A549 (cell line): ENCODE measurements at regions not wholly inside any gene's neighbourhood (a gene's known extent, or its start where the extent isn't known, plus 50 kb on each side); places are given as distances from the start of the nearest gene placed in this dataset.

ENCODE experiments used
- BHLHE40 ChIP-seq: IDR thresholded peaks from 2 replicates; pipeline ENCODE4 v1.6.1; 2012; ENCODE audit warnings: low read depth, low read length, inconsistent platforms
- CTCF ChIP-seq: fragments of >200 bp; sonication (Bioruptor Twin); formaldehyde crosslinking; IDR thresholded peaks from 3 replicates; pipeline ENCODE4 v1.5.1; 2016
- HDAC2 ChIP-seq: fragments of 200-600 bp; sonication (generic); IDR thresholded peaks from 2 replicates; pipeline ENCODE4 v1.6.1; 2016
- KDM5A ChIP-seq: fragments of 200-600 bp; sonication (generic); IDR thresholded peaks from 2 replicates; pipeline ENCODE4 v1.6.1; 2016; ENCODE audit warnings: antibody characterized with exemption, mild to moderate bottlenecking
- MAFK ChIP-seq: fragments of 450-650 bp; IDR thresholded peaks from 2 replicates; pipeline ENCODE4 v1.6.1; 2014; ENCODE audit not compliant: partially characterized antibody
- MAZ ChIP-seq: fragments of 150-350 bp; IDR thresholded peaks from 2 replicates; pipeline ENCODE4 v1.6.1; 2014; ENCODE audit warnings: antibody characterized with exemption, low read depth, low read length, borderline replicate concordance
- MYC ChIP-seq: IDR thresholded peaks from 2 replicates; pipeline ENCODE4 v1.6.1; 2012; ENCODE audit warnings: mild to moderate bottlenecking, inconsistent platforms, low read length, improper control_type of control experiment, borderline replicate concordance
- POLR2A ChIP-seq: IDR thresholded peaks from 2 replicates; pipeline ENCODE4 v1.6.1; 2012; ENCODE audit warnings: mild to moderate bottlenecking, low read length
- POLR2AphosphoS2 ChIP-seq: conservative IDR thresholded peaks from 2 replicates; pipeline ENCODE4 v1.6.1; 2012; ENCODE audit warnings: low read length, improper control_type of control experiment, inconsistent platforms
- RCOR1 ChIP-seq: fragments of 150-350 bp; IDR thresholded peaks from 2 replicates; pipeline ENCODE4 v1.6.1; 2014; ENCODE audit warnings: antibody characterized with exemption, low read length, low read depth
- SMC3 ChIP-seq: fragments of >200 bp; sonication (Bioruptor Twin); formaldehyde crosslinking; IDR thresholded peaks from 3 replicates; pipeline ENCODE4 v1.6.1; 2018; ENCODE audit warnings: inconsistent platforms
- TFCP2L1 ChIP-seq: fragments of 250-450 bp; sonication (Bioruptor Pico); IDR thresholded peaks from 2 replicates; pipeline ENCODE4 v1.5.0; 2021; ENCODE audit warnings: mild to moderate bottlenecking
- TF ChIP-seq, protein P1 (sequence below): fragments of 450-650 bp; IDR thresholded peaks from 2 replicates; pipeline ENCODE4 v1.6.1; 2014; ENCODE audit warnings: antibody characterized with exemption

DNA sequence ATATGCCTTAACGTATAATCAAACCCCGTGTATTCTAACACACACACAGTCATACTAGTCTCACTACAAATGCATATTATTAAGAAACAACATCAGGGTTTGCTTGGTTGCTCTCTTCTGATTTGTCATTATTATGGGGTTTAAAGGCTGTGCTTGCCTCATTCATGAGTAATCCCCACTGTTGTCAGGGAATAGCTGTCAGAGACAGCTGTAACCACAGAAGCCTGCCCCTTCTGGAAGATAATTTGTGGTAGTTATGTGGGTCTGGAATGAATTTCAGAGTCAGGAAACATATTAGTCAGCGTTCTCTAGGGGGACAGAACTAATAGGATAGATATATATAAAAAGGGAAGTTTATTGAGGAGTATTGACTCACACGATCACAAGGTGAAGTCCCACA is 456.9 kb upstream of the TMEM132C start:
- TF ChIP-seq CTCF = no peak
- TF ChIP-seq POLR2A = no peak
- TF ChIP-seq TFCP2L1 (CRISPR knock-in tag) = no peak
- TF ChIP-seq, protein P1, sequence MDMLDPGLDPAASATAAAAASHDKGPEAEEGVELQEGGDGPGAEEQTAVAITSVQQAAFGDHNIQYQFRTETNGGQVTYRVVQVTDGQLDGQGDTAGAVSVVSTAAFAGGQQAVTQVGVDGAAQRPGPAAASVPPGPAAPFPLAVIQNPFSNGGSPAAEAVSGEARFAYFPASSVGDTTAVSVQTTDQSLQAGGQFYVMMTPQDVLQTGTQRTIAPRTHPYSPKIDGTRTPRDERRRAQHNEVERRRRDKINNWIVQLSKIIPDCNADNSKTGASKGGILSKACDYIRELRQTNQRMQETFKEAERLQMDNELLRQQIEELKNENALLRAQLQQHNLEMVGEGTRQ = no peak
- no peak for TF ChIP-seq MYC
- TF ChIP-seq KDM5A = no peak
- no peak for TF ChIP-seq SMC3
- TF ChIP-seq MAZ = no peak
- TF ChIP-seq RCOR1 = no peak
- TF ChIP-seq HDAC2 = no peak
- TF ChIP-seq POLR2AphosphoS2 = no peak
- no peak for TF ChIP-seq MAFK
- TF ChIP-seq BHLHE40 = no peak
